ENCODE measurements at regions not wholly inside any gene's neighbourhood (a gene's known extent, or its start where the extent isn't known, plus 50 kb on each side); places are given as distances from the start of the nearest gene placed in this dataset.

DNA sequence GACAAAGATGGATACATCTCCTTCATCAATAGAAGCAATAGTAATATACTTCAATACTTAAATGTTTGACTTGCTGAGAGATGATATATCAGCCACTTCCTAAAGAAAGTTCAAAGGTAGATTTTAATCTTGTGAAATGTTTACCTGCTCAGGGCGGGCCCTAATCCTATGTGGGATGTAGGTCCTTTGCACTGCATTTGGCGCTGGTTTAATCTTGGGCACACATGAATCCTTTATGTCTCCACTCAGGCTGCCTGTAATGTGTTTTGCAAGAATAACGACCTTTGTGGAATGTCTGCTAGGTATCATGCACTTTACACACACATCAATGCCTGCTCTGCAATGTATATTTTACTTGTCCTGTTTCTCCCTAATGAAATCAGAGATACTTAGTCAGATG, 368.7 kb downstream of the GBA3 start:
- TF ChIP-seq SMC3 (IDR thresholded peaks at IDR 0.05; ENCODE audit: low read depth, low read length) (no peak), RCOR1 (IDR thresholded peaks at IDR 0.05; ENCODE audit: insufficient replicate concordance, low read length) (no peak), ELK1 (IDR thresholded peaks at IDR 0.05; ENCODE audit: borderline replicate concordance, low read depth, low read length) (no peak), CTCF (conservative IDR thresholded peaks at IDR 0.05; ENCODE audit: low read depth, low read length) (no peak), MXI1 (IDR thresholded peaks at IDR 0.05; ENCODE audit: borderline replicate concordance, low read depth, low read length) (no peak), POLR2A (IDR thresholded peaks at IDR 0.05; ENCODE audit: low read depth, low read length) (no peak), CEBPB (IDR thresholded peaks at IDR 0.05; ENCODE audit: low read depth, low read length) (no peak), FOS (IDR thresholded peaks at IDR 0.05; ENCODE audit: low read depth, low read length) (no peak)
